CD4-positive, alpha-beta T cell treated with Interleukin-1 beta for 1 hour (primary cell): ENCODE measurements at regions not wholly inside any gene's neighbourhood (a gene's known extent, or its start where the extent isn't known, plus 50 kb on each side); places are given as distances from the start of the nearest gene placed in this dataset.

Experiments
- DNase-seq, 2 donors: peaks; one replicate each; pipeline ENCODE4 v3.0.0-alpha.2; 2020 to 2022

- DNase-seq, result no peak
Observed at GRCh38 chr14:61847861-61848260, 85.6 kb downstream of the SNAPC1 start.

GRCh38 chr14:61854898-61855297 is 92.7 kb downstream of the SNAPC1 start:
- DNase-seq, result no peak

- peak; percentile 41 to 62 for DNase-seq
Observed at GRCh38 chr14:61860294-61860918, 98.2 kb downstream of the SNAPC1 start.

- DNase-seq, result no peak
Observed at GRCh38 chr14:61861320-61861865, 99.2 kb downstream of the SNAPC1 start.

DNA sequence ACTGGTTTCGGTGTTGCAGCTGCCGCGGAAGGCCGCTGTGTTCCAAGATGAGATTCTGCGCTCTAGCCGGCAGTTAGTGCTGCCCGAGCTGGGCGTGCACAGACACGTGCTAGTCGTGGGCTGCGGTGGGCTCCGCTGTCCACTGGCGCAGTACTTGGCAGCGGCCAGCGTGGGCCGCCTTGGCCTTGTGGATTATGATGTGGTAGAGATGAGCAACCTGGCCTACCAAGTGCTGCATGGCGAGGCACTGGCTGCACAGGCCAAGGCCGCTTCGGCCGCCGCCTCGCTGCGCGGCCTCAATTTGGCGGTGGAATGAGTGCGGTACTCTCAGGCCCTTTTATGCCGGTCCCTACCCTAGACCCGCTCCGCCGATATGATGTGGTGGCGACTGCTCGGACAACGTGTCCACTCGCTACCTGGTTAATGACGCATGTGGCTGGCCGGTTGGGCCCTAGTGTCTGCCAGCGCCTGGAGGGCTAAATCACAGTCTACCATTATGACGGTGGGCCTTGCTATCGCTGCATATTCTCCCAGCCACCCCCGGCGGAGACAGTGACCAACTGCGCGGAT is 102.2 kb downstream of the SNAPC1 start:
- no peak for DNase-seq

DNA sequence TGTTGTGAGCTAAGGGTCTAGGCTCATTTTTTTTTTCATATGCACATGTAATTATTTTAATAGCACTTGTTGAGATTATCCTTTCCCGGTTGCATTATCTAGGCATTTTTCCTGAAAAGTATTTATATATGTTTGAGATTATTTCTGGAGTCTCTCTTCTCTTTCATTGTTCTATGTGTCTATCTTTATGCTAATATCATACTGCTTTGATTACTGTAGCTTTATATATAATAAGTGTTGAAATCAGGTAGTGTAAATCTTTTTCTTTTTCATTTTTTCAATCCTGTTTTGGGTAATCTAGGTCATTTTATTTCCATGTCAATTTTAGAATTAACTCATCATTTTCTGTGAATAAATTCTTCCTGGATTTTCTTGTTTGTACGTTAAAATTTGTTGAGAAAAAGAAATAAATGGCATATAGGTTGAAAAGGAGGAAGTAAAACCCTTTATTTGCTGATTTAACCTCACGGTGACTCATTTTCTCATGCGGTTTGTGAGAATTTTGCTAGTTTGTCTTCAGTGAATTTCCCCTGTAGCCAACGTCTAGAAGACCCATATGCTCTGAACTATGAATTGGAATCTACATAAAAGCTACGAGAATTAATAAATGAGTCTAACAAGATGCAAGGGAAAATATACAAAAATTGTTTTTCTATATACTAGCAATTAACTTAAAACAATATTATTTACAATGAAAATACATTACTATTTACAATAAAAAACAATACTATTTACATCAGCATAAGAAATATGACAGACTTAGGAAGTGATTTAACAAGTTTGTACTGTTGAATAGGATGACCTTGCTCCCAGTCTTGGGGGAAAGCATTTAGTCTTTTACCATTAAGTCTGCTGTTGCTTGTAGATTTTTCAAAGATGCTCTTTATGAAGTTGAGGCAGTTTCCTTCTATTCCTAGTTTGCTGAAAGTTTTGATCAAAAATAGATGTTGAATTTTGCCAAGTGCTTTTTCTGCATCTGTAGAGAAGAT is 105.0 kb downstream of the SNAPC1 start:
- no peak for DNase-seq

DNA sequence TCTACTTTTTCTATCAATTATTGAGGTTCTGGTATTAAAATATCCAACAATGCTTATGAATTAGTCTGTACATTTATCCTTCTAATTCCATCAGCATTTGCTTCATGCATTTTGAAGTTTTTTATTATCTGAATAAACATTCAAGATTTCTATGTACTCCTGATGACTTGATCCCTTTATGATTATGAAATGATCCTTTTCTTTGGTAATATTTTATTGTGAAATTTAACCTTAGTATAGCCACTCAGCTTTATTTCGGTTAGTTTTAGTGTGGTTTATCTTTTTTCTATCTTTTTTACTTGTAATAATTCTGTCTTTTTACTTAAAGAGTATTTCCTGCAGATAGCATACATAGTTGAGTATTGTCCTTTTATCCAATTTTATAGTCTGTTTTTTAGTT is 106.6 kb downstream of the SNAPC1 start:
- DNase-seq, result no peak

- DNase-seq, result no peak
Observed at GRCh38 chr14:61870163-61870562, 107.9 kb downstream of the SNAPC1 start.

- DNase-seq, result no peak
Observed at GRCh38 chr14:61872452-61872851, 110.2 kb downstream of the SNAPC1 start.

- DNase-seq, result no peak
Observed at GRCh38 chr14:61875483-61875882, 113.3 kb downstream of the SNAPC1 start.

DNA sequence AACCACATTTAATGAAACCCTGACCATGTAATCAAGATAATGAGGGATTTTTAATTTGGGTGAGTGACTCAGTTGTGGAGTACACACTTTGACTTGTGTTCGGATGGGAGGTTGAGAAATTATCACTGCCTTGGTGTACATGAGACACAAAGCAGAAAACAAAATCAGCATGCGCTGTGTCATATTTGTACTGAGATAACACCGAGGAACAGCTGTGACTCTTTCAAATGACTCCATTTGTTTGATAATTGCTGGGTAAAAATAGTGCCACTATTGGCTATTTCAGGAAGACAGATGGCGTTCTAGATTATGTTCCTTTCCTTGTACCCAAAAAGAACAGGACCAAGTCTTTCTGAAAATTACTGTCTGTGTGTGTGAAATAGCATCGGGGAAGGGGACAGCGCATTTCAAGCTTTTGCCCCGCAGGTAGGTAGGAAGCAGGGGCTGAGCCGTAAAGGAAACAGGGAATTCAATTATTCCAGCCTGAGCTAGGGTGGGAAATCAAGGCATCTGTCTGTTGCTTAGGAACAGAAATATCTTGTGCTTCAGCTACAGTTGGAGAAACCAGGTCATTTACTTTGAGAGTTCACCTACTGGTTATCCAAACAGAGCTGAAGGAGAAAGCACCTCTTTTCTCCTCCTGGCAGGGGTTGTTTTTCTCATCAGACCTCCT is 114.3 kb downstream of the SNAPC1 start:
- no peak for DNase-seq

DNA sequence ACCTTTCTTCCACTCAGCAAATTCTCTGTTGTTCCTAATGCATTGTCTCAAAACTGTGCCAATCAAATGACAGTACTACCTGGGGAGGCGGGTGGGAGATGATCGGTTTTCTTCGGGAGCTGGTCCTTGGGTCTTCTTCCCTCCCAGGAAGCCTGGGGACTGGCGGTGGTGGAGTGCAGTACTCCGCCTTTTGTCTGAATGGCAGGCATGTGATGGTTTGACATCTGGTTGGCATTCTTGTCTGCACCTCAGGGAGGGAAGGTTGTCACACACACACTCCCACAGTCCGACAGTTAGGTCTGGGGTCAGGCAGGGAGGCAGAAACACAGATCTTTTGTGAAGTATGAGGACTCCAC is 114.8 kb downstream of the SNAPC1 start:
- DNase-seq, result no peak

DNA sequence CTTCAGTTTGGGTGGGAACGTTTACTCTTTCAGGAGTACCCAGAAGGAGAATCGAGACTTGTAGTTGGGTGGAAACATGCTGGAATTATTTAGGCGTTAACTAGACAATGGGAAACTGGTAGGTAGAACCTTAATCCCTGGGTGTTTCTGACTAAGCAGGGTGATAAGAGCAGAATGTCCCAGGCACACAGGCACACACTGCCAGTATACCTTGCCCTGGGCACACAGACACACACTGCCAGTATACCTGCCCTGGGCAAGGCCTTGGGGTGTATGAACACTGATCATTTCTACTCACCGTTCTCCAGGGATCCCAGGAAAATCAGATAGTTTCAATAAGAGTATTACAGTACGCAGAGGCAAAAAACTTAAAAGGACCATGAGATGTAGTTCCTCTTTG is 115.5 kb downstream of the SNAPC1 start:
- no peak for DNase-seq

- DNase-seq, result no peak
Observed at GRCh38 chr14:61878931-61879330, 116.7 kb downstream of the SNAPC1 start.

DNA sequence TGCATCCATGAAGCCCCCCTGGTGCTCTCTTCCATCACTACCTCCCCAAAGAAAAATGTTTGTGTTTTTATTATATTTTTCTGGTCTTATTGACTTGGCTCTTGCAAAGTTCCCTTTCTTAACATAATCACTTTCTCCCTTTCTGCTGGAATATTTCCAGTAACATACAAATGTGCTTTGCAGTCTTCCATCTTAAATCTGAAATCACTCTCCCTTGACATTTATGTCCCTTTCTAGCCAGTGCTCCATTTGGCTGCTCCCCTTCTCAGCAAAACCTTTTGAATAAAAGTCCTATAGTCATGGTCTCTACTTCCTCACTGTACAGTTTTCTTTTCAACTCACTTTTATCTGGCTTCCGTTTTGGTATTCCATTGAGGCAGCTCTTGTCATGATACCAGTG is 118.8 kb downstream of the SNAPC1 start:
- DNase-seq, result no peak

- DNase-seq, result no peak
Observed at GRCh38 chr14:61884711-61885110, 122.5 kb downstream of the SNAPC1 start.

- no peak for DNase-seq
Observed at GRCh38 chr14:61885203-61885961, 123.2 kb downstream of the SNAPC1 start.

- DNase-seq, result no peak
Observed at GRCh38 chr14:61887628-61888027, 125.4 kb downstream of the SNAPC1 start.

DNA sequence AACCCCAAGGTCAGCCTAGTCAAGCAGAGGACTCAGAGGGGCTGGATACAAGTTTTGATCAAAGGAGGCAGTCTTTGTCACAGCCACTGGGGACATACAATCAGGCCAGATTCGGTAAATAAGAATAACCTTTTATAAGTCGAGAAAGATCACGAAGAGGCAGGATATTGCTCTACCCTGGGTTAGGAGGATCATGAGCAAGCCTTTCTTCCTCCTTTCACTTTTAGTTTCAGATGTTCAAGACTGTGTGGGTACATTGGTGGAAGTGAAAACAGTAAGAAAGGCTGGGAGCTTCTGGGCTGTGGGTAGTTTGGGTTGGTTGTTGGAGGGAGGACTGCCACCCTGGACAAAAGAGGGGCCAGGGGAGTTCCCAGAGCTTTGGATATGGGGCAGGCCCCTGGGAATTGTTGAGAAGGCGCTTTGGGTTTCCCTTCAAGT is 127.7 kb downstream of the SNAPC1 start:
- peak; percentile 19 to 52 for DNase-seq

GRCh38 chr14:61891170-61891569 is 128.9 kb downstream of the SNAPC1 start:
- no peak for DNase-seq

- no peak for DNase-seq
Observed at GRCh38 chr14:61891810-61892209, 129.6 kb downstream of the SNAPC1 start.

DNA sequence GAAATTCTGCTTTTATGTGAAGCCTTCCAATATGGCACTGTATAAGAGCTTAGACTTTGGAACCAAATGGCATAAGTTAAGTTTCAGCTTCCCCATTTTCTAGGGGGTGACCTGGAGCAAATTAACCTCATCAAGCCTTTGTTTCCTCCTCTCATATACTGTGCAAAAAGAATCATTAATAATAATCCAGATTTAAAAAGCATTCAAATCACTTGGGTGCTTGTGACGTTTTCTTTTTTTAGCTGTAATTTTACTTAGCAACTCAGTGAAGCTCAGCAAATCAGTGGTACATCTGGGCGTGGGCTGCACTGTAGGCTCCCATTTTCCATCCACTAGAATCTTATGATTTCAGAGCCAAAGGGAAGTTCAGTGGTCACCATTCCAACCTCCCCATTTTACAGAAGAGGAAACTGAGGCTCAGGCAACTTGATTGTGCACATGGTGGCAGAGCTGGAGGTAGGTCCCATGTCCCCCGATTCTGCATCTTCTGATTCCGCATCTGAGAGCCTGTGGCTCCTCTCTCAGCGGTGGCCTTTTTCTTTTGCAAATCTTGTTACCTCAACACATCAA is 131.2 kb downstream of the SNAPC1 start:
- DNase-seq, result no peak
